ENCODE measurements at regions not wholly inside any gene's neighbourhood (a gene's known extent, or its start where the extent isn't known, plus 50 kb on each side); places are given as distances from the start of the nearest gene placed in this dataset.

- no peak for TF ChIP-seq BATF2 (CRISPR knock-in tag; IDR thresholded peaks at IDR 0.05)
- TF ChIP-seq KMT2A (CRISPR knock-in tag; IDR thresholded peaks at IDR 0.05): no peak
- TF ChIP-seq RARG (CRISPR knock-in tag; IDR thresholded peaks at IDR 0.05; ENCODE audit: low read depth): no peak
- no peak for TF ChIP-seq ZNF160 (CRISPR knock-in tag; IDR thresholded peaks at IDR 0.05)
- intact Hi-C loops (cut with micrococcal nuclease; ENCODE audit: unreplicated experiment) (no loop called here), in situ Hi-C loops (cut with HindIII; ENCODE audit: extremely low pct_ligation_motif_present, low pct_unique_long_range_greater_than_20kb) (no loop called here)
- POLR2A ChIA-PET: no interaction called here
- Histone ChIP-seq H3K27ac (ENCODE audit: extremely low read length, insufficient read depth, low read length) (no peak overlapping the region), H3K9ac (ENCODE audit: insufficient read depth, low read depth, low read length) (no peak overlapping the region), H3K4me3 (replicated peaks in 1 of 3; ENCODE audit: insufficient read depth in 1 of 3, low read depth in 2 of 3, low read length in 3 of 3) (no peak overlapping the region), H3K4me1 (ENCODE audit: insufficient read depth, low read length) (peaks cover 29% of the 10 kb centered on the region), H2AFZ (ENCODE audit: low read length) (no peak overlapping the region), H3K27me3 (ENCODE audit: control insufficient read depth in 1 of 2, insufficient read depth in 2 of 2, low read length in 2 of 2) (no peaks in the 10 kb centered on the region), H4K20me1 (ENCODE audit: insufficient read depth, low read length) (no peaks in the 10 kb centered on the region), H3K36me3 (replicated peaks in 1 of 2; ENCODE audit: control insufficient read depth in 1 of 2, insufficient read depth in 2 of 2, low read length in 2 of 2) (no peaks in the 10 kb centered on the region), H3K79me2 (ENCODE audit: insufficient read depth, low read length) (no peaks in the 10 kb centered on the region), H3K9me3 (ENCODE audit: low read length) (no peaks in the 10 kb centered on the region), H3K4me2 (ENCODE audit: low read depth, low read length) (no peak overlapping the region)
- ATAC-seq: no peak
- no peak for FAIRE-seq
- WGBS (ENCODE audit: low lambda C conversion rate): 86% methylated on average over 11 of the region's 11 CpGs
- no peak for DNase-seq (ENCODE audit: low spot score)
- no TSS peak for BruUV-seq (replicated peaks)
- CTCF ChIA-PET (ENCODE audit: low intra/inter-chr PET ratio, low total read pairs): no interaction called here
Measured at GRCh38 chr15:39444735-39445470, 136.0 kb upstream of the THBS1 start.

- H3K9me3 ChIP-seq (ENCODE audit: low read length): peaks cover 6% of the 10 kb centered on the region; the same call in 1 of the 2 replicates
- ATAC-seq: no peak
- FAIRE-seq: no peak
- DNase-seq (ENCODE audit: low spot score): no peak
- H3K4me2 ChIP-seq (ENCODE audit: low read depth, low read length): no peak overlapping the region
- no peak overlapping the region for H2AFZ ChIP-seq (ENCODE audit: low read length)
- no peak overlapping the region for H3K4me3 ChIP-seq (replicated peaks in 1 of 3; ENCODE audit: insufficient read depth in 1 of 3, low read depth in 2 of 3, low read length in 3 of 3)
- H3K9ac ChIP-seq (ENCODE audit: insufficient read depth, low read depth, low read length): no peak overlapping the region
- ChIA-PET CTCF (ENCODE audit: low intra/inter-chr PET ratio, low total read pairs) (no interaction called here), POLR2A (no interaction called here)
- no peak overlapping the region for H3K27ac ChIP-seq (ENCODE audit: extremely low read length, insufficient read depth, low read length)
- no peaks in the 10 kb centered on the region for H3K27me3 ChIP-seq (ENCODE audit: control insufficient read depth in 1 of 2, insufficient read depth in 2 of 2, low read length in 2 of 2)
- no peaks in the 10 kb centered on the region for H4K20me1 ChIP-seq (ENCODE audit: insufficient read depth, low read length)
- intact Hi-C loops (cut with micrococcal nuclease; ENCODE audit: unreplicated experiment): loop anchor here (1.0 kb wide), 1 partner anchor 49 kb away; no protein-coding TSS in a partner anchor
- H3K4me1 ChIP-seq (ENCODE audit: insufficient read depth, low read length): peaks cover 31% of the 10 kb centered on the region
- TF ChIP-seq ZNF773 (CRISPR knock-in tag; IDR thresholded peaks at IDR 0.05; ENCODE audit: borderline replicate concordance): no peak
- TF ChIP-seq ZNF256 (CRISPR knock-in tag; conservative IDR thresholded peaks at IDR 0.05): no peak
- TF ChIP-seq ZFP36 (IDR thresholded peaks at IDR 0.05; ENCODE audit: borderline replicate concordance, low read depth, low read length, partially characterized antibody): no peak
- TF ChIP-seq FOXO4 (CRISPR knock-in tag; conservative IDR thresholded peaks at IDR 0.05): no peak
- TF ChIP-seq ZNF644 (CRISPR knock-in tag; IDR thresholded peaks at IDR 0.05; ENCODE audit: low read depth): no peak
- WGBS (ENCODE audit: low lambda C conversion rate): 97% methylated on average over 2 of the region's 2 CpGs
- no TSS peak for BruUV-seq (replicated peaks)
- H3K36me3 ChIP-seq (replicated peaks in 1 of 2; ENCODE audit: control insufficient read depth in 1 of 2, insufficient read depth in 2 of 2, low read length in 2 of 2): no peaks in the 10 kb centered on the region
- in situ Hi-C loops (cut with HindIII; ENCODE audit: extremely low pct_ligation_motif_present, low pct_unique_long_range_greater_than_20kb): no loop called here
- no peaks in the 10 kb centered on the region for H3K79me2 ChIP-seq (ENCODE audit: insufficient read depth, low read length)
Measured at GRCh38 chr15:39445931-39446330, 134.9 kb upstream of the THBS1 start.
